Tibial nerve (tissue), 3 donors: ENCODE measurements at regions not wholly inside any gene's neighbourhood (a gene's known extent, or its start where the extent isn't known, plus 50 kb on each side); places are given as distances from the start of the nearest gene placed in this dataset.

Experiments
- CTCF ChIP-seq, 5 experiments: fragments of 200-600 bp in 3 of 5; fragments of 450-650 bp in 2 of 5; sonication (generic) in 3 of 5; IDR thresholded peaks; one replicate each; pipeline ENCODE4 v1.5.1; 2016 to 2019; ENCODE audit warnings: antibody characterized with exemption in 5 of 5, mild to moderate bottlenecking in 3 of 5, moderate library complexity in 2 of 5
- POLR2A ChIP-seq, 2 donors: fragments of 450-650 bp; IDR thresholded peaks; one replicate each; pipeline ENCODE4 v1.6.1; 2017; ENCODE audit warnings: antibody characterized with exemption in 2 of 2, mild to moderate bottlenecking in 2 of 2, moderate library complexity in 2 of 2

GRCh38 chr1:168636200-168636599 lies 59.8 kb downstream of the XCL1 start:
- TF ChIP-seq POLR2A (IDR thresholded peaks at IDR 0.05) (no peak), CTCF (IDR thresholded peaks at IDR 0.05) (peak in 2 of 5 experiments; percentile 10 to 23)
